Mammary epithelial cell (primary cell): ENCODE measurements at regions not wholly inside any gene's neighbourhood (a gene's known extent, or its start where the extent isn't known, plus 50 kb on each side); places are given as distances from the start of the nearest gene placed in this dataset.

Experiments
- CTCF ChIP-seq, 2 donors: IDR thresholded peaks in 1 of 2; conservative IDR thresholded peaks in 1 of 2; 2 replicates each; pipeline ENCODE4 v1.5.1; 2011 to 2012; ENCODE audit warnings: inconsistent platforms in 2 of 2, low read length in 2 of 2, mild to moderate bottlenecking in 2 of 2, control low read depth in 1 of 2, low read depth in 1 of 2; ENCODE audit not compliant: insufficient read depth in 1 of 2; ENCODE audit errors: extremely low read depth in 1 of 2
- EZH2 ChIP-seq: IDR thresholded peaks from 2 replicates; pipeline ENCODE4 v1.6.1; 2012; ENCODE audit warnings: low read length, inconsistent platforms, borderline replicate concordance

GRCh38 chr2:117718048-117718447, 96.4 kb upstream of the DDX18 start:
- TF ChIP-seq CTCF (conservative IDR thresholded peaks at IDR 0.05 in 1 of 2, IDR thresholded peaks at IDR 0.05 in 1 of 2; ENCODE audit: extremely low read depth in 1 of 2, insufficient read depth in 1 of 2, low read depth in 1 of 2, low read length in 2 of 2), result no peak
- no peak for TF ChIP-seq EZH2
